Cerebellar cortex (tissue), 1 donor: ENCODE measurements at regions not wholly inside any gene's neighbourhood (a gene's known extent, or its start where the extent isn't known, plus 50 kb on each side); places are given as distances from the start of the nearest gene placed in this dataset.
A peak's percentile ranks its signal among the peaks of the same experiment; 100 is the strongest.

Experiments
- DNase-seq: peaks from one replicate; pipeline ENCODE4 v3.0.0-alpha.2; 2015; ENCODE audit warnings: low spot score

DNA sequence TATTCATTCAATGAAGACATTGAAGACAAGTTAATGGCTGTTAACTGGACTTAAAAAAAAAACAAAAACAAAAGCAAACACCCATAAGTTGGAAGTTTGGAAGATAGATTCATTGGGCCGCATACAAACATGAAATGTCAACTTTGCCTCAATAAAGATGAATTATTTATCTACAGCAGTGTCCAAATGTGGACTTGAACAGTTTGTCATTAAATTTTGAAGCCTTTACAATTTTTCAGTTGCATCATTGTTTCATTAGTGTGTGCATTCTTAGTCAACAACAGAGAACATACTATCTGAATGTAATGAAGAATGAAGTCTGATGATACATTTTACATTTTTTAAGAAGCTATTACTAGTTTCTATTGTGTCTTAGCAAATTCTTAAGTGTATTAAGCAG is 152.1 kb downstream of the SLIT2 start:
- DNase-seq, result no peak

DNA sequence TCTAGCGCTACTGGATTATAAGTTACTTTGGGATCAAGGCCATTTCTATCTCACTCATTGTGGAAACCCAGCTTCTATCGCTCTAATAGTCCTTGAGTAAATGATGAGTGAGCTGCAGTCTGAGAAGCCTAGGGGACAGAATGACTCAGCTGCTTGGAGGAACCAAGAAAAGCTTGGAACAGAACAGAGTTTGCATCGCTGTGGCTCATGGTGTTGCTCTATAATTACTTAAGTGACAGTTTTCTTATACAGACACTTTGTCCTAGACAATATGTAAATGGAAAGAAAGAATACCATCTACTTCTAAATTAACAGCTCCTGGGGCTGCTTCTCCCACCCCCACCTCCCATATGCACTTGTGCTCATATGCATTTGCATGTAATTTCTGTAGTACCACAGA is 156.9 kb downstream of the SLIT2 start:
- no peak for DNase-seq

DNA sequence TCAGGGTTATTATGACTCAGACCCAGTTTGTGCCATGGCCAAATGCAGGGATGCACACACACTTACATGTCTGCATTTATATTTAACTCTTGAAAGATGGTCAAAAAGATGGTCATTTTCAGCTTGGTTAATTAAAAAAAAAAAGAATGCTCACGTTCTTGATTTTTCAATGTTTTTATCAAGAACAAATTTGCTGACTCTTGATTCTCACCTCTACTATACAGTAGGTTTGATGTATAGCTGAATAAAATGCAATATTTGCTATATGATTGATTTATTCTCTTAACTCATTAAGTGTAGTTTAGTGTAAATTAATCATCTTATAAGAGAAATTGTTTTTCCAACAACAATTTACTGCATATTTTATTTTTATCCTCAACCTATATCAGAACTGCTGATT is 160.4 kb downstream of the SLIT2 start:
- DNase-seq, result no peak

DNA sequence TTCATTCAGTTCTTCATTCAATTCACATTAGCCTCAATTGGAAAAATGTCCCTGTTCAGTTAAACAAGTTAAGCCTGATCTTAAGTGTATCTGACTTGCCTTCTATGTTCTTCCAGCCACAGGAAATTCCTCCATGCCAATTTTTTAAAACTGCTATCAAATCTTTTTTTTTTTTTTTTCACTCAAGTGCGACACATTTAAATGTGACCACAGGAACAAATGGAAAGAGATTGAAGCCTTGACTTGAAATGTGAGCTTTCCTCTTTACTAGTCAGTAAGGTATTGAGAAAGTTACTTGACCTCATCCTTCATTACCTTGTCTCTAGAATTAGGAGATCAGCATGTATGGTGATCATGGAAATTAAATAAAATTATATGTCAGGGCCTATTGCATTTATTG is 165.1 kb downstream of the SLIT2 start:
- no peak for DNase-seq

DNA sequence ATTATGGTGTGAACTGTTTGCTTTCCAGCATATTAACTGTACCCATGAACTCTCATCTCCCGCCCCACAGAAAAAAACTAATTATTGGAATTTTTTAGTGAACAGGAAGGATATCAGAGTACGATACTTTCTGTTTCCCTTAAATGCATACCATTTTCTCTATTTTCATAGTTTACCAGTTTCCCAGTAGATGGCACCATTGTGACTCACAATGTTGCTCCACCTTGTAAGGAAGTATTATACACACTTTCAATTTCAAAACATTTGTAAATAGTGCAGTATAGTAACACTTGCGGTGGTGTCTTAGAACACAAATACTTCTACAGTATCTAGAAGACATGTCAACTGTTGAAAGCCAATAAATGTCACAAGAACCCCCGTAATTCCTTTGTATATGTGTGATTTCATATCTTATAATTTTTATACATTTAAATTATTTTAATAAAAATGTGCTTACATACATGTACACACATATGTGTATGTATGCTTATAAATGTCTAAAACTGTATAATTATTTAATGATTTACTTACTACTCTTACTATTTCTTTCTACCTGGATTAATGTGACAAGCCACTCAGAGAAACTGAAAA is 167.3 kb downstream of the SLIT2 start:
- DNase-seq, result peak; percentile 25

DNA sequence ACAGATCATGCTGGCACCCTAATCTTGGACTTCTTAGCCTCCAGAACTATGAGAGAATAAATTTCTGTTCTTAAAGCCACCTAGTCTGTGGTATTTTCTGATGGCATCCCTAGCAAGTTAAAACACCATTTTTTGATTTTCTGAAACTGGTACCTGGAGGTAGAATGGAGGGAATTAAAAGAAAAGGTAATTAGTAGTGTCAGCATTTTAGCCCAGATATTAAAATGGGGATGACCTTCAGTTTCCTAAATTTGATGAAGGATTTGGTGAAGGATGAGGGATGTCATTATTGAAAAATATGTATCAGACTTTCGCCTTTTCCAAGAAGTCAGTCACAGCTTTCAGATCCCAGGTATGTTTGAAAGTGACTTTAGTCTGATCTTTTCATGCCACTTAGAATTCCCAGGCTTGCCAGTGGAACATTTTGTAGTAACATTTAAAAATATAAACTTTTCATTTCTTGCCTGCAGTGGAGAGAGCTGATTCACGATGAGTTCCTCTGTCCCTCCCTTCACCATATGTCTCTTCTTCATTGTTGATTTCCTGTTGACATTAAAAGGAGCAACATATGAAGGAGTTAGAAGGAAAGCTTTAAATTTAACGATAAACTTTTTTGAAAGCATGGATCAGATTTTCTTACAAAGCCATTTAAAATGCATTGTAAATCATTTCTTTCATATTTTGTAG is 169.4 kb downstream of the SLIT2 start:
- DNase-seq, result no peak

DNA sequence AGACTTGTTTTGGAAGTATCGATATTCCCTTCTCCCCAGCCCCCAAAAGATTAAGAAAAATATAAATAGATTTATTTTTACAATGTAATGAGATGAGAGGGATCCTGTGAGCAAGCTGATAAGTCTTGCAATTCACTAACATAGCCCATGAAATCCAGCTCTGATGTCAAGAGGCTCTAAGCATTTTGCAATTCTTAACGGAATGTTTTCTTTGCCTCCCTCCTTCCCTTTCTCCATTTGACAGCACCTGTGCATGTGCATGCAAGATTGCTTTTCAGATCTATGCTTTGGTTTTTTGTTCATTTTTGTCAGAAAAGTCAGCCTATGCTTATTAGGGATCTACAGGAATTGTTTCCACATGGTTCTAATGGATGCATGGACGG is 169.9 kb downstream of the SLIT2 start:
- DNase-seq, result no peak

DNA sequence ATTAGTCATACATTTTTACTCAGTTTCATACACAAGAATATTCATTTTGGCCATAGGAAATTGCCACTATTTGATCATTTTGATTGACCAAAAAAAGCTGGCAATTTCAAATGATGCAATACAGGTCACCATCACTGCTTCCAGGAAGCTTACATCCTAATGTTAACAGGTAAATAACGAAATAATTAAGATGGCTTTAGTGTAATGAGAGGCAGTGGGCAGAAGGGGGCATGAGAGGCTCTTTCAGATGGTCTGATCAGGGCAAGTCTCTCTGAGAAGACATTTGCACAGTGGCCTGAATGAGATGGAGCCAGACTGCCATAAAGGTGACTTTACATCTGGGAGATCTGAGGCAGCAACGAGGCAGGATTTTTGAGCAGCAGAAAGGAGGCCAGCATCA is 170.7 kb downstream of the SLIT2 start:
- DNase-seq, result peak; percentile 39

DNA sequence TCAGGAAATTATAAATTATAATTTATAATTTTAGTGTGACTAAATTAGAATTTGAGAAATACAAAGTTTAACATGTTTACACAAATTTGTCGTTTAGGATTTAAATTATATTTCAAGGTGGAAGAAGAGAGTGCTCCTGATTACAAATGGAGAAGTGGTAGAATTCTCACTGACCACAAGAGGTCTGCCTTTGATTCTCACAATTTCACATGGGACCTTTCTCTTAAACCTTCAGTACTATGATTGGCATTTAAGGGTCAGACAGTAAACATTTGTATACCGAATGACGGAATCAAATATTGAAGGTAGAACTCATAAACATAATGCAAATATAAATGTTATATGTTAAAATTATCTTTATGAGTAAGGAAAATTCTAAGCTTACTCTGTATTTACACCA is 171.7 kb downstream of the SLIT2 start:
- DNase-seq, result no peak

DNA sequence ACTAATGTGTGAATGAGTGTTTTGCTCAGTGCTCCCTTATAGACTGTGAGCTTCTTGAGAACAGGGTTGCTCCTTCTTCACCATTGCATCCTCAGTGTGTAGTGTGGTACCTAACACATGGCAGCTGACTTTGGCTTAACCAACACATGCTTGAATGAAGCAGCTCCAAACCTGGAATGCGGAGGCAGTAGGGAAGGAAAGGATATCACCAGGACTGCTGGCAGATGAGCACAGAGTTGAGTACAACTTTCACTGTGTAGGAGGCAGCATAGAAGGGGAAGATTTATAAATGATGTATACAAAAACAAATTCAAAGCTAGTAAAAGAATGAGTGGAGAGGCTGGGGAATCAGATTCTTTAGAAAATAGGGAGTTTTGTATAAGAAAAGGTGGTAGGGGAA is 174.3 kb downstream of the SLIT2 start:
- no peak for DNase-seq

DNA sequence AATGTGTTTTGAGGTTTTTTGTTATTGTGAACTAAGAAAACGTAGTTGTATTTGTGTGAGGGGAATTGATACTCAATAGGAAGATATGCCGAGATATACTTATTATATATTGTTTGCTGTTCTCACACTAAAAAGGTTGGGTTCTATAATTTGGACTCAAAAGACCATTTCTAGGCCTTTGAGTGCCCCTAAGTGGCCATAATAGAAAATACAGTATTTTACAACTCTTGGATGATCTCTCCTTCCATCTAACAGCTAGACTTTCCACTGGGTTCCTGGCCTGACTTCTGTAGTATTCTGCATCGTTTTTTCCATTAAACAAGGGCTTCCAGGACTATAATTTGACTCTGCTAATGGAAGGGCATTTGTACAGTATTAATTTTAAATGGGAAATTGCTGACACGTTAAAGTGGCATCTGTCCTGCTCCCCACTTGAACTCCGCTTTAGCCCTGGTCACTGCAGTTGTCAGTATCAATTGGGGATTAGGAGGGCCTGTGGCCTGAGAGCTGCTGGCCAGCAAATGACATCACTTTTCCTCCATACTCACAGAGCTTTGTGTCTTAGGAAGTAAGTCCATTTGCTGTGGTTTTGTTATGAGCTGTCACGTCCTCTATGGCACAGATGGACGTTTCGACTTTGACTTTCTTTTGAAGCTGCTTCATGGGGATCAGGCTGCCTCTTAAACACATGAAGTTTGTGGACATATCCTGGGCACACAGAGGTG is 176.9 kb downstream of the SLIT2 start:
- peak; percentile 14 for DNase-seq

DNA sequence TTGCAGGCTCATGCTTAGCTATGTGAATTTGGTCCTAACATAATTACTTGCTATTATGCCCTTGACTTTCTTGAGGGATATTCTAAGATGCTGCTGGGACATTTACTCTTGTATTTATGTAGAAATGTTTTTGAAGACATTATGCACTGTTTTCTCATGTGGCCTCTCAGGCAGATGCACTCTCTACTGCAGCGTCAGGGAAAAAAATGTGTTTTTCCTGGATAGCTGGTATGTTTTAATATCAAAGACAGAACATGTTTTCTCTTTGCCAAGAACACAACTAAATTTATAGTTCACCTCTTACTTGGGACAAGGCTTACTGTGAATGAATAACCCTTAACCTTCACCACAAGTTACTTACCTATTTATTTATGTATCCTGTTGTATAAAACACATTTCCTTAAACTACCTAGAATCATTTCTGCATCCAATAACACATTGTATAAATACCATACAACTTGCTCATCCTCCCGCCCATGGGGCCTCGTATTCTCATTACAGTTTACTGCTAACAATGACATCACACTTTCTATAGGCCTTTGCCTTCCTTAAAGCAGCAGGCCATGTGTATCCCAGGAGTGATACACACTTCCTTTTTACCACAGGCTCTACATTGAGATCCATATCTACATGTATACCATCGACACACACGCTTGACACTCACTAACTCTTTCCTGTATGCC is 178.7 kb downstream of the SLIT2 start:
- no peak for DNase-seq

DNA sequence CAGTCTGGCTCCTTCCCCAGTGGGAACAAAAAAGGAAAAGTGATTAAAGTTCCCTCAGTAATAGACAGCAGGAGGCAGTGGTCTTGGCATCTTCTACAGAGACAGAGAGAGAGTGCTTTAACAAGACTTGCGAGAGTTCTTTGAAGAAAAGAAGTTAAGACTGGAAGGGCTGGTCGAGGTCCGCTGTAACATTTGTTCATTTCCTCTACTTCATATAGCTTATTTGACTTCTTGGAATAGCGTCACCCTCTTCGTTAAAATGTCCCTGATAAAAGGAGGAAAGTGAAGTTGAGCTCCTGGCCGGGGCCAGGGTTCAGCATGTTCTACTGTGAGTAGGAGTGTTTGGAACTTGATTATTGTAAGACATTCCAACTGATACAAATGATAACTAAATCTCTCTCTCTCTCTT is 179.8 kb downstream of the SLIT2 start:
- DNase-seq, result no peak

DNA sequence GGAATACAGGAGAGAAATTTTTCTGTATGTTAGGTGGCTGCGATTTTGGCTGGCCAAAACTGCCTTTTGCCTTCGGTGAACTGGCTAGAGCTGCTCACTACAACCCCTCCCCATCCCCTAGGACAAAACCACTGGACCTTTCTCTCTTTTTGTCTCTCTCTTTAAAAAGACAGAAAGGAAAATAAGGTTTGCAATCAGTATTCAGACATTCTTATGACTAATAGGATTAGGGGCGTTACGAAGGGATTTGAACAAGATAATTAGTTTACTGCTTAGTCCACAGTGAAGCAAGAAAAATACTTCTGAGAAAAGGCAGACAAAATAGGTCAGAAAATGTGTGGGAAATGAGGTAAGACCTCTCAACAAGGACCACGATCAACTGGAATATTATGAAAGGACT is 180.4 kb downstream of the SLIT2 start:
- no peak for DNase-seq

DNA sequence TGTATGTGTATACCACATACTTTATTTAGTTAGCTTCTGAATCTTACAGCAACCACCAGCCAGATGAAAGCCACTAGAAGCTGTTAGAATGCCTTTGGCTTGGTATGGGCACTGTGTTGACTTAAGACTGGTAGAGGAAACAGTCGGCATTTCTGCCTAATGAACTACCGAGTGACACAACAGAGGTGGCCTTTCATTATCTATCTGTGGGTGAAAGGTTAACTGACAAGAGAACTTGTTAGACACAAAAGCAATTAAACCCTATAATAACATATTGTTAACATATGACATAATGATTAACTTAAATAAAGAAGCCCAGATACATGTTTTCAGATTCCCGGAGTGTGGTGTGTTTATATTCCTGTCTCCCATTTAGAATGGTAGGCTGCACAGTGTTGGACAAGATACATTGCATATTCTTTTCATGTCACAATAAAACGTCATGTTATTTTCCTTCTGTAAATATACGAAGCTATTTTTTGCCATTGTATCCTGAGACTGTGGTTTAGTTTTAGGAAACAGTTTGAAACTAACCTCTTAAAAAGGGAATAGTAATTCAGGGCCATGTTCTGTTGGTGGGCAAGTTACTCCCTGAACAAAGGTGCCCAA is 181.5 kb downstream of the SLIT2 start:
- DNase-seq, result no peak

DNA sequence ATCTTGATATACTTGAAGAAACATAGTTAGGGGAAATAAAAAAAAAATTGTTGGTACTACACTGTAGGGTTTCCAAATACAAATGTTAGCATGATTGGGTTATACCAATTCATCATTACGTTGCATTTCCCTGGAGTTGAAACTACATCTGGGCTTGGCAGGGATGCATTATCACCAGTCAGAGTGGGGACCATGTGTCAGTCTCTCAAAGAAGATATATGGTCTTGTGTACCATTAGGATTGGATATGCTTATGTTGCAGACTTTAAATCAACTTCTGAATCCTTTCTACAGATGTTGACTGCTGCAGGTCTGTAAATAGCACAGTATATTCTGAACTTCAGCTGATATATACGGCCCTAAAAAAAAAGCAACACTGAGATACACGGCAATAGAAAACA is 188.5 kb downstream of the SLIT2 start:
- DNase-seq, result no peak

DNA sequence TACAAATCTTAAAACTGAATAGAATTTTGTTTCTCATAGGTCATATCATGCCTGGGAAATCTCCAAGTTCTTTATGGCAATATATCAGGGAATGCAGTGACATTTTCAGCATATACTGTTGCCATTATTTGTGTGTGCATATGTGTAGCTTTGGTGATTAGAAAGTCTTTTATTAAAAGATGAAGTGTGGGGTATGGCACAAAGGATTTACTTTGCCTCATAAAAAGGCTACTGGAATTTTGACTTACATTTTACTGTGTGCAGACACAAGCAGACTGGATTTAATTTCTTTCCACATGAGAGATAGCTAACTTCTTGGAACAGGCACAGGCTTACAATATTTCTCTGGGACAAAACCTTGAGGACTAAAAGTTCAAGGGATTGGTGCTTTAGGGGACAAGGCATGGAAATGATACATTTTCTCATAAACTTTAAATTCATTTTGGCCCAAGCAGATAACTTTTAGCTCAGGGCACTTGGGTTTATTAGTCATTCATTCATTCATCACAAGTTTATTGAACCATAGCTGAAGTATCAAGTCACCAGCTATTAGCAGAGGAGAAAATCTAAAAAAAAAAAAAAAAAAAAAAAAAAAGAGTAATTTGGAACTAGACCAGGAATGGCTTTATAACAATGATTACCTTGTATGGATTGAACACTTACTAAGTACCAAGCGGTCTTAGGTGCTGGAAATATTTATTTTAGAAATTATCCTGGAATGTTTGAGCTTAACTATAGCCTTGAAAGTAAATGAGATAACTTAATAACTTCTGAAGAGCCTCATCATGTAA is 191.5 kb downstream of the SLIT2 start:
- no peak for DNase-seq

DNA sequence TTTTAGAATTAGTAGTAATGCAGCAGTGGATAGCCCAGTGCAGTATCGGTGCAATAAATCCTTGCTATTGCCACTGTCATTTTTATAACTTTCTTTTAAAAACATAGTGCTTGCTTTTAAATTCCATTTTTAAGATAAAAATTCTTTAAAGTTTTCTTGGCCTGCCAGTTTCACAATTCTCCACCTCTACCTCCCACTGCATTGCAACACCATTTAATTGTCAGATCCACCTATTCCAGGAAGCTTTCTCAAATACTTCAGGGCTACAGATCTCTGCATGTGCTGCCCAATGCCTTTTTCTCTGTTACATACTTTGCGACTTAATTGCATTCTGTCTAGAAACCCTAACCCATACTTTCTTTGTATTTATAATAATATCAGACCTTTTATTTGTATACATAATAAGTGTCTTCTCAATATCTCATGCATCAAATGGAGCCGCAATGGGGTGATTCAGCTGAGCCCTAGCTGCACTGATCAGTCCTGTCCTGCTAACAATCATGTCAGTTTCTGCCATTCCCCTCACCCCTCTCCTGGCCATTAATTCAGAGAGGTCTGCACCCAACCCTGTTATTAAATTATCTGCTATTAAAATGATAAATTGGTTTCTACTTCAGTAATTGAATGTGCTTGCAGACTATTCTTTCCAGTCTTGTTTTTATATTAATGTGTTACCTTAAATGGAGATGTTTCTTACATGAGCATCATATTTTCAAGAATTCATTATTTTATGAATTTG is 193.1 kb downstream of the SLIT2 start:
- DNase-seq, result no peak

DNA sequence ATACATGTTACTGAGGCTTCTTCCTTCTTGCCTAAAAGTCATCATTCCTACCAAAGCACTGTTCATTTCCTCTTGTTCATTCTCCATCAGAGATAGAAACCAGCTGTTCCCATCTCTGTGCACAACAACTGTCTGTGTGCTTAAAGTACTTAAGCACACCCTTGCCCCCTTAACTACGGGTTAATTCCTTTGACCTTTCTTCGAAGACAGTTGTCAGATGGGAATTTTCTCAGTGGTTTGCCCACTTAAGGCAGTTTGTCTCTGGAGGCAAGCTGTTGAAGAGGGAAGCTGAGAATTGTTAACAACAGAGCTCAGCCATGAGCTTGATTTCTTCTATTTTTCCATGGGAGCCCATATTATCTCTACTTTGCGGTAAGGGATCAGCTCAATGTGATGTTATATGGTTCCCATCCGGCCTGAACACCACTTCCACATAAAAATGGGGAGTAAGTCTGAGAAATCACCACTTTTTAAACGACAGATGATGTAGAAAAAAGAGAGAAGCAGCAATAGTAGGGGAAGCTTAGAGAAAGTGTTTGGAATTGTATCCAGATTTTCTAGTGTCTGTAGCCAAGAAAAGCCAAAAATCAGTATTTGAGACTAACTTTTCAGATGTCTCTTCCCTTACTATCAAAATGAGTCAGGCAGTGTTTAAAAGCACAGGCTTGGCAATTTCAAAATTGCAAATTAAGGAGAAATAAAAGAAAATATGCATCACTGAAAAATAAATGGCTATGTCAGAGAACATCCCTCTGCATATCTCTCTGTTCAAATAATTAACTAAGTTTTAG is 194.4 kb downstream of the SLIT2 start:
- no peak for DNase-seq

DNA sequence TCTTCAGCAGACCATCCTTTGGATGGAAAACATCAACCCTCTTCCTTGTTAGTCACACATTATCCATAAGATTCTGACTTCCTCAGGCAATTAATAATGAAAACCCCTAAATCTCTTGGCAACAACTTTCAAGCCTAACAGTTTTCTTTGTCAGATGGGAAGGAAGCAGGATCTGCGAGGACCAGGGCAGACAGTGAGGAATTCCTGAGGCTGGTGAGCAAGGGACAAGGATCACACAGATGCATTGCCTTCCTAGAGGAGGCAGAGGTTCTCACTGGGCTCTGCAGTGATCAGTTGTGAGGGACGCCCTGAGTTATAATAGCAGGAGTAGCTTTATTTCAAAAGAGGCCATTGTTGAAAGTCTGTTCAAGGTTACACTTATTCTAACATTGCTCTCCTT is 195.4 kb downstream of the SLIT2 start:
- no peak for DNase-seq
